ENCODE measurements at regions not wholly inside any gene's neighbourhood (a gene's known extent, or its start where the extent isn't known, plus 50 kb on each side); places are given as distances from the start of the nearest gene placed in this dataset.

DNA sequence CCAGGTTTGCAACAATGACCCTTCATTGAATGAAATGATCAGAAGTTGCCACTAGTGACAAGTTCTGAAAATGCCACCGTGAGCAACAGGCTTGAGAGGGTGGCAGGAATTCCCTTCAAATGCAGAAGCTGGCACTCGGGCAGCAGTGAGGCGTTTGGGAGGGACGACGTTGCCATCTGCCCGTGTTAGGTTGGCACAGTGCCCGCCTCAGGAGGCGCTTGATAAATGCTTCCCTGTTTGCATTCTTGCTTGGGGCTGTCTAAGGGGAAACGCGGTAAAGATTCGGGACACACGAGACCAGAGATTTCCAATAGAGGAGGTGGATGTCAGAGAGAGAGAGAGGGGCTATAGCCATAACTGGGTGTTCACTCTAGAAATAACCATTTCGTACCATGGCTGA, 101.9 kb downstream of the TEX29 start:
- TF ChIP-seq, protein P1, sequence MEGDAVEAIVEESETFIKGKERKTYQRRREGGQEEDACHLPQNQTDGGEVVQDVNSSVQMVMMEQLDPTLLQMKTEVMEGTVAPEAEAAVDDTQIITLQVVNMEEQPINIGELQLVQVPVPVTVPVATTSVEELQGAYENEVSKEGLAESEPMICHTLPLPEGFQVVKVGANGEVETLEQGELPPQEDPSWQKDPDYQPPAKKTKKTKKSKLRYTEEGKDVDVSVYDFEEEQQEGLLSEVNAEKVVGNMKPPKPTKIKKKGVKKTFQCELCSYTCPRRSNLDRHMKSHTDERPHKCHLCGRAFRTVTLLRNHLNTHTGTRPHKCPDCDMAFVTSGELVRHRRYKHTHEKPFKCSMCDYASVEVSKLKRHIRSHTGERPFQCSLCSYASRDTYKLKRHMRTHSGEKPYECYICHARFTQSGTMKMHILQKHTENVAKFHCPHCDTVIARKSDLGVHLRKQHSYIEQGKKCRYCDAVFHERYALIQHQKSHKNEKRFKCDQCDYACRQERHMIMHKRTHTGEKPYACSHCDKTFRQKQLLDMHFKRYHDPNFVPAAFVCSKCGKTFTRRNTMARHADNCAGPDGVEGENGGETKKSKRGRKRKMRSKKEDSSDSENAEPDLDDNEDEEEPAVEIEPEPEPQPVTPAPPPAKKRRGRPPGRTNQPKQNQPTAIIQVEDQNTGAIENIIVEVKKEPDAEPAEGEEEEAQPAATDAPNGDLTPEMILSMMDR (IDR thresholded peaks at IDR 0.05; ENCODE audit: insufficient read depth, low read depth, low read length), result no peak
- TF ChIP-seq EZH2 (IDR thresholded peaks at IDR 0.05; ENCODE audit: insufficient read depth, low read length), result no peak
